ENCODE measurements at regions not wholly inside any gene's neighbourhood (a gene's known extent, or its start where the extent isn't known, plus 50 kb on each side); places are given as distances from the start of the nearest gene placed in this dataset.

DNA sequence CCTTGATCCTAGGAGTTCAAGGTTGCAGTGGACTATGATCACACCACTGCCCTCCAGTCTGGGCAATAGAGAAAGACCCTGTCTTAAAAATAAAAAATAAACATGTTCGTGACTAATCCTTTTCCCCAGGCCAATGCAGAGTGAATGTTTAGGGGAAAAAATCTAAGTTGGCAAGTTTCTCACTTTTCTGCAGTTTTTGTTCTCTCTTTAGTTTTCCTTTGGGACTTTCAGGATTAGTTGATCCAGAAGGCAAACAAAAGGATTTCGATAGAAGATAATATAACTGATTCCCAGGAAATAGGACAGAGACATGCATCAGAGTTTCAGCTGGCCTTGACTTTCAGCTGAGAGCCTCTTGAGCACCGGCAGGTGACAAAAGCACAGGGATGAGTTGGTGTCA, 53.3 kb downstream of the SOD2 start:
- TF ChIP-seq POLR2AphosphoS5 (IDR thresholded peaks at IDR 0.05; ENCODE audit: low read depth, low read length) (no peak), TAF1 (IDR thresholded peaks at IDR 0.05; ENCODE audit: borderline replicate concordance, insufficient read depth, low read length) (no peak), FOXP2 (optimal IDR thresholded peaks at IDR 0.05; ENCODE audit: borderline replicate concordance, extremely low read depth, extremely low read length, insufficient read depth) (no peak), SIN3A (IDR thresholded peaks at IDR 0.05; ENCODE audit: borderline replicate concordance, insufficient read depth, low read length) (no peak)
- TF ChIP-seq, protein P1, sequence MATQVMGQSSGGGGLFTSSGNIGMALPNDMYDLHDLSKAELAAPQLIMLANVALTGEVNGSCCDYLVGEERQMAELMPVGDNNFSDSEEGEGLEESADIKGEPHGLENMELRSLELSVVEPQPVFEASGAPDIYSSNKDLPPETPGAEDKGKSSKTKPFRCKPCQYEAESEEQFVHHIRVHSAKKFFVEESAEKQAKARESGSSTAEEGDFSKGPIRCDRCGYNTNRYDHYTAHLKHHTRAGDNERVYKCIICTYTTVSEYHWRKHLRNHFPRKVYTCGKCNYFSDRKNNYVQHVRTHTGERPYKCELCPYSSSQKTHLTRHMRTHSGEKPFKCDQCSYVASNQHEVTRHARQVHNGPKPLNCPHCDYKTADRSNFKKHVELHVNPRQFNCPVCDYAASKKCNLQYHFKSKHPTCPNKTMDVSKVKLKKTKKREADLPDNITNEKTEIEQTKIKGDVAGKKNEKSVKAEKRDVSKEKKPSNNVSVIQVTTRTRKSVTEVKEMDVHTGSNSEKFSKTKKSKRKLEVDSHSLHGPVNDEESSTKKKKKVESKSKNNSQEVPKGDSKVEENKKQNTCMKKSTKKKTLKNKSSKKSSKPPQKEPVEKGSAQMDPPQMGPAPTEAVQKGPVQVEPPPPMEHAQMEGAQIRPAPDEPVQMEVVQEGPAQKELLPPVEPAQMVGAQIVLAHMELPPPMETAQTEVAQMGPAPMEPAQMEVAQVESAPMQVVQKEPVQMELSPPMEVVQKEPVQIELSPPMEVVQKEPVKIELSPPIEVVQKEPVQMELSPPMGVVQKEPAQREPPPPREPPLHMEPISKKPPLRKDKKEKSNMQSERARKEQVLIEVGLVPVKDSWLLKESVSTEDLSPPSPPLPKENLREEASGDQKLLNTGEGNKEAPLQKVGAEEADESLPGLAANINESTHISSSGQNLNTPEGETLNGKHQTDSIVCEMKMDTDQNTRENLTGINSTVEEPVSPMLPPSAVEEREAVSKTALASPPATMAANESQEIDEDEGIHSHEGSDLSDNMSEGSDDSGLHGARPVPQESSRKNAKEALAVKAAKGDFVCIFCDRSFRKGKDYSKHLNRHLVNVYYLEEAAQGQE (IDR thresholded peaks at IDR 0.05; ENCODE audit: insufficient read depth in 1 of 2, low read depth in 2 of 2, low read length in 2 of 2) = no peak

DNA sequence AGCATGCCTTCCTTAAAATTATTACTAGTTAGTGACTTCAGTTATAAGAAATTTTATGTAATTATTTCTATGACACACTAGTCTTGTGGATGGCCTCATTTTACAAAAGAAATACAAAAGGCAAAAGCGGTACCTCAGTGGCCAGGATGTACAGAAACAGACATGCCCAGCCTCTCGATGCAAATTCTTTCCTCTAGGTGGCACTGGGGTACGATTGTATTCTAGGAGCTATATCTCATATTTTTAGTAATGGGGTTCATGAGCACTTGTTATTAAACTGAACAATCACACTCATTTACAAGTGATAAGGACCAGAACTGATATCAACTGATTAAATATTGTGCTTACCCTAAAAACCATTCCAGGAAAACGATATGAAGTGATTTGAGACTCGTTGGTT, 59.8 kb downstream of the SOD2 start:
- no peak for TF ChIP-seq POLR2AphosphoS5 (IDR thresholded peaks at IDR 0.05; ENCODE audit: low read depth, low read length)
- no peak for TF ChIP-seq FOXP2 (optimal IDR thresholded peaks at IDR 0.05; ENCODE audit: borderline replicate concordance, extremely low read depth, extremely low read length, insufficient read depth)
- no peak for TF ChIP-seq TAF1 (IDR thresholded peaks at IDR 0.05; ENCODE audit: borderline replicate concordance, insufficient read depth, low read length)
- no peak for TF ChIP-seq SIN3A (IDR thresholded peaks at IDR 0.05; ENCODE audit: borderline replicate concordance, insufficient read depth, low read length)
- TF ChIP-seq, protein P1 (IDR thresholded peaks at IDR 0.05; ENCODE audit: insufficient read depth in 1 of 2, low read depth in 2 of 2, low read length in 2 of 2) = no peak

DNA sequence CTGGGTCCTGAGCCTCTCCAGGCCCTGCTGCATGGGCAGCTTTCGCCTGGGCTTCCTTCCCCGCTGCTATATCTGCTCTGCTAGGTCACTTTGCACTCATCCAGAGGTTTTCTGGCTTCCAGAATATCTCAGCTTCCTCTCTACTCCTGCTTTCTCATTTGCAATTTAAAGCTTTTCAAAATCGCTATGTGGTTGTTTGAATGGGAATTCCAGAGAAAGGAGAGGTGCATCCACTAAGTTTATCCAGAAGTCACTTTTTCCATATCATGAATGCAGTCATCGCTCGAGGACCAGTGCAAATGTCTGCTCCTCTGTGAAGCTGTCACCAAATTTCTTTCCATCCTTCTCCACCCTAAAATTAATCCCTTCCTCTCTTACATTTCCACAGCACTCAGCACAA, 61.2 kb downstream of the SOD2 start:
- TF ChIP-seq TAF1 (IDR thresholded peaks at IDR 0.05; ENCODE audit: borderline replicate concordance, insufficient read depth, low read length) = no peak
- TF ChIP-seq SIN3A (IDR thresholded peaks at IDR 0.05; ENCODE audit: borderline replicate concordance, insufficient read depth, low read length) = no peak
- TF ChIP-seq POLR2AphosphoS5 (IDR thresholded peaks at IDR 0.05; ENCODE audit: low read depth, low read length) = no peak
- no peak for TF ChIP-seq FOXP2 (optimal IDR thresholded peaks at IDR 0.05; ENCODE audit: borderline replicate concordance, extremely low read depth, extremely low read length, insufficient read depth)
- TF ChIP-seq, protein P1 (IDR thresholded peaks at IDR 0.05; ENCODE audit: insufficient read depth in 1 of 2, low read depth in 2 of 2, low read length in 2 of 2) = no peak

DNA sequence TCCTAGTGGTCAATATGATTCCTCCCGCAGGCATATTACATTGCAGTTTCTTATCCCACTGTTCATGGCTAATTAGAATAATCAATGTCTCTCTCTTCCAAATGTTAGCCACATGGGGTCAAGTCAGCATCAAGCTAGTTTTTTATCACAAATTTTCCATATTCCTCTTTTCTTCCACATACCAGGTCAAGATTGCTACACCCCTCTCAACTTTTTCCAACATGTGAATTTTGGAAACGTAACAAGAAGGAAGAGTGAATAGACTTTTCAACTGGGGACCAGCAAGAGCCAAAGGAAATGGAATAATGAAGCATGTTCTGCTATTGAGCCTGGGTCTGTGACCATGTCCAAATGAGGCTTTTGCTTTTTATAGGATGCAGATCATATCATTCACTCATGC, 65.1 kb downstream of the SOD2 start:
- TF ChIP-seq, protein P1 (IDR thresholded peaks at IDR 0.05; ENCODE audit: insufficient read depth in 1 of 2, low read depth in 2 of 2, low read length in 2 of 2) = no peak
- TF ChIP-seq TAF1 (IDR thresholded peaks at IDR 0.05; ENCODE audit: borderline replicate concordance, insufficient read depth, low read length) (no peak), SIN3A (IDR thresholded peaks at IDR 0.05; ENCODE audit: borderline replicate concordance, insufficient read depth, low read length) (no peak), POLR2AphosphoS5 (IDR thresholded peaks at IDR 0.05; ENCODE audit: low read depth, low read length) (no peak), FOXP2 (optimal IDR thresholded peaks at IDR 0.05; ENCODE audit: borderline replicate concordance, extremely low read depth, extremely low read length, insufficient read depth) (no peak)

DNA sequence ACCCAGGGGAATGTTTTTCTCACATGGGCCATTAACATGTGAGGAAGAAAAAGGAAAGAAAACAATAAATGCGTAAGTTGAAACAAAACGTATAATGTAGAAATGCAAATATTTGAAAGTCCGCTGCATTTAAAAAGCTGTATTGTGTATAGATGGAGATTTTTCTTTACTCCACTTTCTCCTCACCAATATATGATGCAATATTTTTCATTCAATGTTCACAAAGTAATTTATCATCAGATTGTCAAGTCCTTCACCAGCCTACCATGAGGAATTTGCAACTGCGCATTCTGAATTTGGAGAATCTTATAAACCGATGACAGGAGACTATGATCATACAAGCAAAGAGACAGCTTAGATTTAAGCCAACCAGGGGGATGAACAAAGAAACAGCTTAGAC, 69.9 kb downstream of the SOD2 start:
- TF ChIP-seq TAF1 (IDR thresholded peaks at IDR 0.05; ENCODE audit: borderline replicate concordance, insufficient read depth, low read length) (no peak), POLR2AphosphoS5 (IDR thresholded peaks at IDR 0.05; ENCODE audit: low read depth, low read length) (no peak), SIN3A (IDR thresholded peaks at IDR 0.05; ENCODE audit: borderline replicate concordance, insufficient read depth, low read length) (no peak), FOXP2 (optimal IDR thresholded peaks at IDR 0.05; ENCODE audit: borderline replicate concordance, extremely low read depth, extremely low read length, insufficient read depth) (no peak)
- TF ChIP-seq, protein P1 (IDR thresholded peaks at IDR 0.05; ENCODE audit: insufficient read depth in 1 of 2, low read depth in 2 of 2, low read length in 2 of 2) = no peak
